ENCODE measurements at regions not wholly inside any gene's neighbourhood (a gene's known extent, or its start where the extent isn't known, plus 50 kb on each side); places are given as distances from the start of the nearest gene placed in this dataset.

GRCh38 chr4:122285285-122285684 lies 93.5 kb upstream of the ADAD1 start:
- Mint-ChIP-seq H3K4me1 (ENCODE audit: low read depth) (no peaks in the 10 kb centered on the region), H3K9me3 (no peaks in the 10 kb centered on the region), H3K4me3 (no peak overlapping the region), H3K27ac (no peak overlapping the region), H3K27me3 (no peaks in the 10 kb centered on the region), H3K36me3 (ENCODE audit: low read depth) (peaks cover 19% of the 10 kb centered on the region)
- ATAC-seq (no peak), DNase-seq (no peak)
- POLR2A ChIA-PET: no interaction called here
- CTCF ChIA-PET: no interaction called here
- intact Hi-C loops (cut with micrococcal nuclease): no loop called here
- no peak for TF ChIP-seq CTCF (IDR thresholded peaks at IDR 0.05)

GRCh38 chr4:122293374-122294365 lies 85.1 kb upstream of the ADAD1 start:
- no peak overlapping the region for H3K27ac Mint-ChIP-seq
- H3K27me3 Mint-ChIP-seq: no peaks in the 10 kb centered on the region
- H3K36me3 Mint-ChIP-seq (ENCODE audit: low read depth): peaks cover 27% of the 10 kb centered on the region
- no peak for ATAC-seq
- H3K4me1 Mint-ChIP-seq (ENCODE audit: low read depth): no peaks in the 10 kb centered on the region
- ChIA-PET POLR2A (no interaction called here), CTCF (no interaction called here)
- no peak for DNase-seq
- no peak overlapping the region for H3K4me3 Mint-ChIP-seq
- no peaks in the 10 kb centered on the region for H3K9me3 Mint-ChIP-seq
- intact Hi-C loops (cut with micrococcal nuclease): no loop called here
- TF ChIP-seq CTCF (IDR thresholded peaks at IDR 0.05): no peak

GRCh38 chr4:122297694-122298093 lies 81.1 kb upstream of the ADAD1 start:
- Mint-ChIP-seq H3K4me3 (no peak overlapping the region), H3K36me3 (ENCODE audit: low read depth) (peaks cover 19% of the 10 kb centered on the region), H3K27ac (no peak overlapping the region), H3K4me1 (ENCODE audit: low read depth) (no peaks in the 10 kb centered on the region), H3K27me3 (no peaks in the 10 kb centered on the region), H3K9me3 (no peaks in the 10 kb centered on the region)
- DNase-seq: no peak
- intact Hi-C loops (cut with micrococcal nuclease): no loop called here
- ChIA-PET CTCF (interaction anchor here (0.7 kb wide), 1 partner anchor 15 kb away, joined by 3 read pairs; no protein-coding TSS in a partner anchor), POLR2A (no interaction called here)
- no peak for TF ChIP-seq CTCF (IDR thresholded peaks at IDR 0.05)
- ATAC-seq: no peak

- no peaks in the 10 kb centered on the region for H3K4me1 Mint-ChIP-seq (ENCODE audit: low read depth)
- H3K36me3 Mint-ChIP-seq (ENCODE audit: low read depth): peaks cover 4% of the 10 kb centered on the region
- H3K9me3 Mint-ChIP-seq: no peaks in the 10 kb centered on the region
- peak; percentile 24 for TF ChIP-seq CTCF (IDR thresholded peaks at IDR 0.05)
- DNase-seq (no peak), ATAC-seq (no peak)
- ChIA-PET POLR2A (no interaction called here), CTCF (no interaction called here)
- intact Hi-C loops (cut with micrococcal nuclease): no loop called here
- H3K4me3 Mint-ChIP-seq: no peak overlapping the region
- H3K27me3 Mint-ChIP-seq: no peaks in the 10 kb centered on the region
- no peak overlapping the region for H3K27ac Mint-ChIP-seq
These were observed 78.0 kb upstream of the ADAD1 start for GRCh38 chr4:122300776-122301175.

- DNase-seq (no peak), ATAC-seq (no peak)
- H3K4me1 Mint-ChIP-seq (ENCODE audit: low read depth): no peaks in the 10 kb centered on the region
- ChIA-PET POLR2A (no interaction called here), CTCF (interaction anchor here (2.4 kb wide), 1 partner anchor 272 kb away, joined by 12 read pairs; no protein-coding TSS in a partner anchor)
- no peak overlapping the region for H3K4me3 Mint-ChIP-seq
- intact Hi-C loops (cut with micrococcal nuclease): no loop called here
- no peaks in the 10 kb centered on the region for H3K9me3 Mint-ChIP-seq
- no peak overlapping the region for H3K27ac Mint-ChIP-seq
- H3K36me3 Mint-ChIP-seq (ENCODE audit: low read depth): peaks cover 4% of the 10 kb centered on the region
- no peak for TF ChIP-seq CTCF (IDR thresholded peaks at IDR 0.05)
- H3K27me3 Mint-ChIP-seq: no peaks in the 10 kb centered on the region
These were observed 73.0 kb upstream of the ADAD1 start for GRCh38 chr4:122305853-122306252.
